Stimulated activated CD8-positive, alpha-beta memory T cell treated with anti-CD3 and anti-CD28 coated beads, Interleukin-7, amount 100 ng/mL, for 4 hours (primary cell): ENCODE measurements at regions not wholly inside any gene's neighbourhood (a gene's known extent, or its start where the extent isn't known, plus 50 kb on each side); places are given as distances from the start of the nearest gene placed in this dataset.
A peak's percentile ranks its signal among the peaks of the same experiment; 100 is the strongest.

Experiments used
- DNase-seq, 2 donors: peaks; one replicate each; pipeline ENCODE4 v3.0.0-alpha.2; 2020; ENCODE audit warnings: low read depth in 2 of 2

DNA sequence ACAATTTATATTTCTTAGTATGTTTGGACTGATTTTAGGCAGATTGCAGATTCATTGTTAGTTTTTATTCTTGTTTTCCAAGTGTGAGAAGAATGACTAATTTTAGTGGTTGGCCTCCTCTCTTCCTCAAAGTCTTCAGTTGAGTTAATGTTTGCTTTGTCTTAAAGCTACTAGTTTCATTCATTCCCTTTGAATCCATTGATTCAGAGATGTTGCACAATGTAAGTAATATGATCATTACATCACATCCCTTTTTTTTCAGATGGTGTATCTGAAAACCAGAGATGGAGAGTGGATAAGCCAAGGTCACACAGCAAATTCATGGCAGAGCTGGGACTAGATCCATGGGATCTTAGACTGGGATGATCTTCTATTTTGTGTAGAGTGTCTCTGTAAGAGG is 577.5 kb downstream of the BCL11B start:
- no peak for DNase-seq

DNA sequence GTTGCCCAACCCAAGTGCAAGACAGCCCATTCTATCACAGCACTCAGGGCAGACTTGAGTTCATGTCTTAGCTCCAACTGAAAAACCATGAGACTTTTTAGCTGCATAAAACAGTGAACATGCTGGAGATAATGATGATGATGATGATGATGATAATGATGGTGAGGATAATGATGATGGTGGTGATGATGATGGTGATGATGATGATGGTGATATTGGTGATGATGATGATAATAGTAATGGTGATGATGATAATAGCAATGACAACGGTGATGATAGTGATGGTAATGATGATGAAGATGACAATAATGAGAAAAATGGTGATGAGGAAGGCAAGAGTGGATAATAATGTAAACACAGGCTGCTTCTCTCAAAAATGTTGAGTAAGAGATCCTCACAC is 576.2 kb downstream of the BCL11B start:
- DNase-seq, result no peak

DNA sequence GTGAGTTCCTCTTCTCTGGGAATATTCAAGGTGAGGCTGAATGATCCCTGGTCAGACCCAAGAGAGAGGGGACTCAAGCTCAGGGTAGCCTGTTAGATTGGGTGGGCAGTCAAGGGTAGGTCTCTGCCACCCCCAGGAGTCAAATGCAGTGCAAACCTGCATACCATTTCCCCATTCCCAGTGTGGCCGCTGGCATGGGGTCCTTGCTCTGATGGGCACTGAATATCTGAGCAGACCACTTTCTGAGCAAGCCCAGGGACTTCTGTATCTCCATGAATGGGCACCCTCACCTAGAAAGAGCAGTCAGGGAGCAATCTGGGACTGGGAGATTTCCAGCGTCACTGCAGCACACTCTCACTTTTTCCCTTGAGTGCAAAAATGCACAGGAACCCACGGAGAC is 573.7 kb downstream of the BCL11B start:
- DNase-seq, result no peak

DNA sequence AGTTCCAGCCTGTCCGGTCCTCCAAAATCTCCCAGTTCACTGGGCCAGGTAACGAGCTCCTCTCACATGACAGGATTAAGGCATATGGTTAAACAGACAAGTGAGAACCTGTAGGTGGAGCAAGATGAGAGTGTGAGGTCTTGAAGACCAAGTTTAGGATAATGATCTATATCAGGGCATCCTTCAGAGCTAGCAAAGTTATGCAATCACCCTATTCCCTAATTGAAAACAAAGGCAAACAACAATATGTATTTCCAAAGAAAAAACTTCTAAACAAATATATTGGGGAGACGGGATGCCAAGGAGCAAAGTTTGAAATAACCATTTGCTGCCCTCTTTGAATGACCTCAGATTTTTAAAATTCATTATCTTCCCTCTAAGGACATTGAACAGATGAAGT is 571.2 kb downstream of the BCL11B start:
- no peak for DNase-seq

DNA sequence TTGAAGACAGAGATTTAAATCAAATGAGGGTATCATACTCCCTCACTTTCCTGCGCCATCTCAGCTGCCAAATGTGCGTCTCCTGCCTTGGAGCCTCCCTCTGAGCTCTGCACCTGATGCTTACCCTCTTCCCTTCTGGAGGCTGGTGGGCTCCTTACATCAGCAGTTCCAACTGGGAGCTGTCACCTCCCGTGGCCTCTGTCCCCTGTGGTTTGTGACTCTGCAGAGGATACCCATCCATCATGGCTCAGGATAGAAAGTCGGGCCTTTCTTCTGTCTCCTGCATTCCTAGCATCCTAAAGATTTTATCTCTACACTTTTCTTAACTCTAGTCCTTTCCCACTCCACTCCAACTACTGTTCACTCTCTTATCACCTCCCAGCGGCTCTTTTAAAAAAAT is 570.6 kb downstream of the BCL11B start:
- no peak for DNase-seq

DNA sequence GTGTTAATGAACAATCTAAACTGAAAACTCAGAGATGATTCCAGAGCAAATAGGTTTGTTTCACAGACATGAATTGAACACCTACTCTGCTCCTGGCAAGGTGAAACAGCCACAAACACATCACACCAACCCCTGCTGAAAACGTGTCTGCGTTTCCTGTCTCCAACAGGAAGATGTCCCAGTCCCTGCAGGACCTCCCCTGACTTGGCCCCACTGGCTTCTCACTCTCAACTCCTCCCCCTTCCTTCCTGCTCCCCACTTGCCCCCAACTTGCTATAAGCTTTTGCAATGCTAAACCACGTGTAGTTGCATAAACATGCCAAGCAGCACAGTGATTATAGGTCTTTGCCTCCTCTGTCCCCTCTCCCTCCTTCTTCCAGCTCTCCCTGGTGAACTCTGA is 567.6 kb downstream of the BCL11B start:
- DNase-seq, result peak; percentile 7 to 14

DNA sequence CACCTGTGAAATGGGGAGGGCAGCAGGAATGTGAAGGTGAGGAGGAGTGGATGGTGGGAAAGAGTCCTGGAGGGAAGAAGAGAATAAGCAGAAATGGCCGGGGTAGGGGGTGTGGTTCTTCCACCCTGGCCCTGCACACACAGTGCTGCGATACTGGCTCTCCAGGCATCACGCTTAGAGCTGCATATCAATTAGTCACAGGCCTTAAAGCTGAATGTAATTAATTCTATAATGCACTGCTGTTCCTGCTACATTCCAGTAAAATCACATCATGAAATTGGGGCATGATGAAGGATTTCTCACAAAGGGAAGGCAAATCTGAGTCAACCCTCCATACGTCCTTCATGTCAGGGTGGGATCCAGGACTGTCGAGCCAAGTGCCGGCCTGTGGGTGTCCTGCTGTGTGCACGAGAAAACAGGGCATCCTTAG is 566.1 kb downstream of the BCL11B start:
- no peak for DNase-seq

DNA sequence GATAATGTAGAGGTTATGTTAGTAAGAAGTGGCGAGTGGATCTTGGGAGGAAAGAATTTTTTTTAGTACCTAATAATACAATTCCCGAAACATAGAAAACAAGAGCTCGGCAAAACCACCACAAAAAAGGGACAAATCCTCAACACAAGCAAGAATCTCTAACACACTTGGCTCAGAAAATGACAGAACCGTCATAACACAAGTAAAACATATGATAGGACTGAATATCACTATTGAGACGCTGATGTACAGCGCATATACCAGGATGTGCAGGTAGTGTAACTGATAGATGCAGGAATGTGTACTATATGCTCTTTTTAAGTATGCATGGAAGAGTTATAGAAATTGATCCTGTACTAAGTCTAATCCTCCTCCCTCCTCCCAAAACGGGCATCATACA is 564.5 kb downstream of the BCL11B start:
- no peak for DNase-seq

DNA sequence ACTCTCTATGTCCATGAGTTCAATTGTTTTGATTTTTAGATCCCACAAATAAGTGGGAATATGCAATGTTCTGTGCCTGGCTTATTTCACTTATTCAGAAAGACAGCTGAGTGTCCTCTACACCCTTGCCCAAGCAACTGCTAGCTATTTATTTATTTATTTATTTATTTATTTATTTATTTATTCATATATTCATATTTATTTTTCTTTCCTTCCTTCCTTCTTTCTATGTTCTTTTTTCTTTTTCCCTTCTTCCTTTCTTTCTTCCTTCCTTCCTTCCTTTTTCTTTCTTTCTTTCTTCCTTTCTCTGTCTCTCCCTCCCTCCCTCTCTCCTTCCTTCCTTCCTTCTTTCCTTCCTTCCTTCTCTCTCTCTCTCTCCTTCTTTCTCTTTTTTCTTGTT is 563.4 kb downstream of the BCL11B start:
- no peak for DNase-seq

DNA sequence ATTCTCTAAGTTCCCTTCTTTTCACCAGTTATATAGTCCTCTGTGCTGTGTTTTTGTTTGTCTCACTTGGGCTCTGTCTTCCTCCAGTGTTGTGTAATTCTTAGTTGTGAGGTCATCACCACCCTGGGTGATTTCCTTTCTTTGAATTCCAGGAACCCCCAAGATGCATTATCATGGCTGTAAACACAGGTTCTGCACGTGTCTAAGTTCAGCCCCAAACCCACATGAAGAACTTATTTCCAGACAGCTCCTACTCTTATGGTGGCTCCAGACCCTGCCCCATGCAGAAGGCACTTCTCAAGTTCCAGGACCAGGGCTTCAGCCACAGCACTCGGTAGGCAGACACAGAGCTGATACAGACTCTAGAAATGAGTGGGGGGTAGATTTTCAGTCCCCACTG is 560.5 kb downstream of the BCL11B start:
- DNase-seq, result no peak

DNA sequence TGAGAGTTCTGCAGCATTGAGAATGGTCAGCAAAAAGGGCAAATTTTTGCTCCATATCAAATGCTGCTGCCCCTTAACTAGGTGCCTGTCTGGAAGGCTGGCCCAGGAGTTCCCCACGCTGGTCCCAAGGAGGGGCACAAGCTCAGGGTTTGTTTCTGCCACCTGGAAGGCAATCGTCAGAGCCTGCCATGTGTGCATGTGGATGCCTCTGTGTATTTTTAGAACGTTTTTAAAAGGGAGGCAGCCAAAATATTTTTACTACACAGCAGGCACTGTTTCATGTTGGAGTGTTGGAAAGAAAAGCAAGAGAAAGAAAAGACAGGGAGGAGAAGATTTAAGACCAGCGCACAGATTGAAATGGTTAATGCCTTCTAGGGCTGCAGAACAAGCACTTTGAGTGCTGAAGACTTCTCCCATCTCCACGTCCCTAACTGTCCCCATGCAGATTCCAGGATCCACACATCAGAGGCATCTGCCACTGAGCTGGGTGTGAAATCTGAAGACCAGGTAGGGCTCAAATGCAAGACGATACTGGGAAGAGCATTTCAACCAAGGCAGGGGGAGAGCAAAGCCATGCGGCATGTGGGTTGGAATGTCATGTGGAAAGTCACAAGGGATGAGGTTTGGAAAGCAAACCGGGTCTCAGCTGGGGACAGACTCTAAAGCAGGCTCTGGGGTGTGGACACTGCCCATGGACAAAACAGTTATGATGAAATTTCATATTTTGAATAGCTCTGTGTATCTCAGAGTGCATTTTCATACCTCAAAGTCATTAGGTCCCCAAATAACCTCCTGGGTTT is 557.2 kb downstream of the BCL11B start:
- no peak for DNase-seq

DNA sequence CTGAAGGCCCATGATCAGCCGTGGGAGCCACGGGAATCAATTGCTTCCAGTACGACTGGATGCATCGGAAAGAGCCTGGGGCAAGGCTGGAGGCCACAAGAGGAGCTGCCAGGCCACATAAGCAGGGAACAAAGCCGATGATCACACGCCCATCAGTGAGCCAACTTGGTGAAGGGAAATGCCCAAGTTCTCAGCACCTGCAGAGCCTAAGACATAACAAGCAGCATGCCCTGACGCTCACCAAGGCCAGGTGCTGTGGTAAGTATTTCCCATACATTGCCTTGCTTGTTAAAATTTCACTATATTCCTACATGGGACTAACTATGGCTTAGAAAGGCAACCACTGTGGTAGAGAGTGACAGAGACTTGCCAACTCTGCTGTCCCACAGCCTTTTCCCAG is 555.9 kb downstream of the BCL11B start:
- no peak for DNase-seq

DNA sequence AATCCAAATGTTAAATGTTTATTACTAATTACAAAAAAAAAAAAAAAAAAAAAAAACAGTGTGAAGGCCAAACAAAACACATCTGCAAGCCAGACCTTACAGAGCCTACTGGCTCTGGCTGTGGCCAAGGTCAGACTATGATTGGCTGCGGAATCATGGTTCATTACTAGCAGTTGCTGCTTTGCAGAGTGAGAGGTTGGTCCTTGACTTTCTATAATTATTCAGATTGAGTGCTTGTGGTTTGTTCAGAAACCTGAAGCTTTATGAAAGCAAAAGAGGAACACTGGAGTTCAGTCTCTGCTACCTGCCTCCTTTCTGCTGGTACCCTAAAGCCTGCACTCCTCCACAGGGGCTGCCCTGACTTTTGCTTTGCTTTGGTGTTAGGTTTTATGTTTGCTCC is 550.9 kb downstream of the BCL11B start:
- DNase-seq, result no peak

DNA sequence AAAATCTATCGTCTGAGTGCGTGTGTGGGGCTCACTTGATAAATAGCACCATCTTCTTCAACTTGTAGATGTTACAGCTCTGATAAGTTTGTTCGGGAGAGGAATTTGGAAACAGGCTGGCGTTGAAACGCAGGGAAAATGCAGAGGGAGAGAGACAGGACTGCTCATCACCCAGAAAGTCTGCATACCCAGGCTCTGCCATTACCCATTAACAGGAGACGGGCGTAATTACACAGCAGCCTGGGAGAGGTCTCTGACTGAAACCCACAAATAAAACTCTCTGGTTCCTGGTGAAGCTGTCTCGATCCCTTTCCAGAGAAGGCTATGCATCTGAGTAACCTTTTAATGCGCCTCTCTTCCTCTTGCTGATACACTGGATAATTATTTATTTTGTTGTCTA is 547.3 kb downstream of the BCL11B start:
- DNase-seq, result no peak

DNA sequence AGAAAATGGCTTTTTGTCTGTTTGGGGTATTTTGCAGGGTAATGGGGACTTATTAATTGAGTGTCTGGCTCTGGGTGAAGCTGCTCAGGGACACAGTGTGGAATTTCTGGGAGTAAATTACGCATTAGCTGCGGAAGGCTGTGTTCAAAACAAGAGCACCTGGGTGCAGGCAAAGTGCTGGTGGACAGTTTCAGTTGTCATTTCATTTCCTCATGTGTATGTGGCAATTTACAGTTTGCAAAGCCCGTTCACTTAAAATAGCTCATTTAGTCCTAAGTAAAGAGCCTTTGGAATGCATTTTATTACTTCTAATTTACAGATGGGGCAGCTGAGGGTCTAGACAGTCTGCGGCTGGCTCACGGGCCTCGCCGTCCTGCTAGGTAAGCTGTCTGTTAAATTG is 546.8 kb downstream of the BCL11B start:
- DNase-seq, result no peak

DNA sequence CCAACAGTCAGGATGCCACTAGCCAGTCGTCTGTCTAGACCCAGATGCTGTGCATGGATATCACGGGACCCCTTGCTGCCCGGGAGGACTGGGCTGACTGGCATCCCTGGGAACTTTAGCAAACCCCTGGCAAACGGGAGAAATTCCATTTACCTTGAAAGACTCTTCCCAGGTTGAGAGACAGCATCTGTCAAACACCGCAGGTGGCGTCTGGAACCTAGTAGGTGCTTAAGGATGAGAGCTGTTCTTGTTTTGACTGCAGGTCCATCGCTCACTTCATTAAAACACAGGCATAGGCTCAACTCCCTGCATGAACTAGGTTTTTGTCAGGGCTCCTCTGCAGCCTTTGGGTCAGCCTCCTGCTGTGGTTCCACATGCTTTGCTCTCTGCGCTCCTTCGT is 546.3 kb downstream of the BCL11B start:
- DNase-seq, result no peak

DNA sequence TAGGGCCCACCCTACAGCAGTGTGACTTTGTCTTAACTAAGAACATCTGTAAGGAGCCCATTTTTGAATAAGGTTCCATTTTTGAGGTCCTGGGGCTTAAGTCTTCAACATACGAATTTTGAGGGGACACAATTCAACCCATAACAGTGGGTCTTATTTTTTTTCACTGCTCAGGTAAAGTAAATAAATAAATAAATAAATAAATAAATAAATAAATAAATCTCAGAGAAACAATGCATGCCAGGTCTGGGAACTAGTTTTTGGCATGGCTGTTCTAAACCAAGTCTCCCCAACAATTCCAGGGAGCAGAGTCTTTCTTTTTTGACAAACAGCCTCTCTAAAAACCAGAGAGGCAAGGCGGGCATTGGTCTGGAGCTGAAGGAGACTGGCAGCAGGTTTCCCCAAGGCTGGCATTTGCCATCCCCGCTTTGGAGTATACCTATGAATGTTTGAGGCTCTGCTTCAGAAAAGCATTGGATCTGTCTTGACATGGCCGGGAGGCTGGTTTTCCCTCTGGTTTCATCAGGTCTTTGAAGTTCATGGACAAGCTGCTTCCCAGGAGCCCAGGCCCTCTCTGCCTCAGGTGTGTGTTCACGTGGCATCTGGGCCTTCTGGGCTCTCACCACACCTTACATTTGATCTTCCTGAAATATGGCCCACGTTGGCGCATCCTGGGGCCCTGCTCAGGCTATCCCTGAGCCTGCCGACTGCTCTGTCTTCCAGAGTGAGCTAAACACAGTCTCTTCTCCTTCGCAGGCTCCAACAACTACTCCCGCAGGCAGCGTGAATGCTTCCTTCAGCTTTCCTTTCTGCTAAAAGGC is 545.2 kb downstream of the BCL11B start:
- no peak for DNase-seq

DNA sequence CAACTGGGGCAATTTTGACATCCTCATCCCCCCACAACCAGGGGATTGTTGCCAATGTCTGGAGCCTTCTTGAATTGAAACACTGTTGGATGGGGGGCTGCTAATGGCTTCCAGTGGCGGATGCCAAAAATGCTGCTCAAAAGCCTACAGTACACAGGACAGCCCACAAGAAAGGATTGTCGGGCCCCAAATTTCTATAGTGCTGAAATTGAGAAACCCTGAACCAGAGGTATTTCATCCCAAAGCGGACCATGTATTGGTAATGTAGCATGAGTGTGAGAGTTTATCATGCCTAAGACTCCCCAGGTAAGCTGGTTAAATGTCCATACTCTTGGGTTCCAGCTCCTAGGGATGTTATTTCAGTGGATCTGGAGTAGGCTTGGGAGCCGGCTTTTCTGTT is 544.0 kb downstream of the BCL11B start:
- DNase-seq, result no peak

DNA sequence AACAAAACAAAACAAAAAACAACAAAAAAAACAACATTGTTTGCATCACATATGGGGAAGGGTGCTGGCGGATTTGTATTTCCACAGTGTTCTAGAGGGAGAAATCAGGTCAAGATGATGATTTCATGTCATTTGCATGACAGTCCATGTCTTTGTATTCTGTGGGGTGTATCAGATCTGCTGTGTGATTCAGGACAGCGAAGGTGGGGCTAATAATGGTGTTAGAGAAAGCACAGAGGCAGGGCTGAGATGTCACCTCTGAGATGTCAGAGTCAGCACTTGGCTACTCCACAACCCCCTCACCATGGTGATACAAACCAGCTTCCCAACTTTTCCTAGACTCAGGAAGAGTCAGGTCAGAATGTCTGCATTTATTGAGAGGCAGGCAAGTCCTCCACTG is 543.2 kb downstream of the BCL11B start:
- DNase-seq, result no peak

DNA sequence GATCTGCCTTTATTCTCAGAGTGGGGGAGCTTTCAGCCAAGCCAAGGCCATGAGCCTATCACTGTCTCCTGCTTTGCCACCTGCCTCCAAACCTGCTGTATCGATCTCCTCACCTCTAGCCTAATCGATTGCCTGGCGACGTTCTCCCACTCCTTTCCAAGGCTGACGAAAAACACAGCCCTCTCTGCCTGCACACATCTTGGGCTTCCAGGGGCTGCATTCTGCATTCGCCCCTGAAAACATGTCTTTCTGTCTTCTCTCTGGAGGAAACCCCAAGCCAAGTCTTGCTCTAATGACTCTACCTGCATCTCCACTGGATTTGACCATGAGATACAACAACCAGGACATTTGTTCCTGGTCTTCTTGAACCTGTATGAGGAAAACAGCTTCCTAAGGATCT is 540.7 kb downstream of the BCL11B start:
- DNase-seq, result no peak

DNA sequence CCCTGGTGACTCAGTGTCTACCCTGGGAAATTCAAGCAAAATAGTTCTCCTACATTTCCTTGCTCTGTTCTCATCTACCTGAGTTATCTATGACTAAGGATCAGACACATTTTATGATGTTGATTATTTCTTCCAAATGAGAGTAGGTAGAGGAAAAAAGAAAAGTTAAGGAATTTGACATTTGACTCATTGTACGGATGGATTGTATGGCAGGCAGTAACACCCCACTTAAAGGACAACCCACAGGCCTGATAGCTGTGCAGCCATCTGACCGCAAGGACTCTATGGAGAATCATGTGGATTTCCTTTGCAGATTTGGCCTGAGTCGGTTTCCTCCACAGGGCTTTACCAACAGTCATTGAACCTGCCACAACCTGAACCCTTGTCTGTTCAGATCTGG is 540.3 kb downstream of the BCL11B start:
- no peak for DNase-seq

DNA sequence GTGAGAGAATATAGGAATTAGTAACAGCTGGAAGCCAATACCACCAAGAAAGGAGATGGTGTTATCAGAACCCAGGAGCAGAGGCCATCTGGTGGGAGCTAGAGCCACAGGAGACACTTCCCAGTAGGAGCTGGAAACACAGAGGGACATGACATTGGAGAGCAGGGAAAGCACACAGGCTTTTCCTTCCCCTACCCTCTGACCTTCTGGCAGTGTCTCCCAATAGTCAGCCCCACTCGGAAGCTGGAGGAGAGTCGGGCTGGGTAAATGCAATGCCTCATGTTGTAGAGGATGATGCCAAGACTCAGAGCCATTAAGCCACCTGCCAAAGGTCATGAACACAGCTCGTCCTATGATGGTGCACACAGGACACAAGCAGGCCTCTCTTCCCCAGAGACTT is 538.5 kb downstream of the BCL11B start:
- no peak for DNase-seq

DNA sequence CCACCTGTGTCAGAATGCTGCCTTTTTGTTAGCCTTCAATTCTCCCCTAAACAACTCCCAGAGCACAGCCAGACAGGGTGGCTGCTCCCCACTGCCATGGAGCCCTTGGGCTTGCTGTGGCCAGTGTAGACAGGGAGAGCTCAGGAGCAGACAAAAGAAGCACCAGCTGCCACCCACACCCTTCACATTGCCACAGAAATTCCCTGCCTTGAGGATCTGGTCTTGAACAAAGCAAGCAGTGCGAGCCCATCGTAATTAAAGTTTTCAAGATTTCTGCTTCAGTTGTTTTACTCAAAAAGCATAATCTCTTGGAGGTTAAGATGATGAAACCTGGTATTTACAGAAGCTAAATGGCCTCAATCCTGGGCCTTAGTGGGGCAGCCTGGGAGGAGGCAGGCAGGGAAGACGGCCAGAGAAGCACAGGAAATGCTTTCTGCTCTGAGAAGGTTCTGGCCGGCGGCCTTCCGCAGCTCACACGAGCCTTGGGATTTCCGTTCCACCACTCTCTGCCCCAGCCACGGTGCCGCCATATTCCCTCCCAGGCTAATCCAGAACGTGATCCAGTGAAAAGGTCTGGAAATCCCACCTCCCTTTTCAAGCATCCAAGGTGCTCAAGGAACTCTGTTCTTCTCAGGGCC is 535.2 kb downstream of the BCL11B start:
- no peak for DNase-seq
